ENCODE measurements at regions not wholly inside any gene's neighbourhood (a gene's known extent, or its start where the extent isn't known, plus 50 kb on each side); places are given as distances from the start of the nearest gene placed in this dataset.

DNA sequence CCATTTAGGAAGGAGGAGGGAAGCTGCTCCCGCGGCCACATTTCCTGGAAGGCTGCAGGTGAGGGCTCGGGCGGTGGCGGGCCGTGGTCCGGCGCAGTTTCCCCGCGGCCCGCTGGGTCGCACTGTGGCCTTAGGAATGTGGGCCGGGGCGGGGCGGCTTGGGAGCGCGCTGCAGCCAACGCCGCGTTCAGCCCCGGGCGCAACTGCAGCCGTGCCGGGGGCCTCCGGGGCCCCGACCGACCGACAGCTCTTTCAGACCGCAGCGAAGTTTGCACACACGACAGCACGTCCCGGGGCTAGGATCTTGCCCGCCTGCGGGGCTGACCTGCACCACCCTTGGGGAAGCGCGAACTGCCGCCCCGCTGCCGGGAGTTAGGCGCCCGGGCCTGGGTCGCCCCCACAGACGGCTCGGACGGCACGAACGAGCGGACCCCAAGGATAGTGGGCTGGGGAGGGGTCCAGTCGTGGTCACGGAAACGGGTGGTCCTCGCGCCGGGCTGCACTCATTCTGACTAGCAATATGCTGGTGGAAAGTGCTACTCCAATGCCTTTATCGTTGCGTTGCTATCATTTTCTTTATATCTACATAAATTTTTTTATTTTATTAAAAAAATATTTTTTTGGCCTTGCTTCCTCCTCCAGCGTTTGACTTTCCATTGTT lies 69.9 kb upstream of the DLX2 start:
- ChIA-PET POLR2A (interaction anchor here (0.7 to 5.9 kb wide), 22 partner anchors 12 to 1184 kb away, joined by 3 to 65 read pairs (median 4); no protein-coding TSS in a partner anchor), CTCF (interaction anchor here (0.5 to 8.1 kb wide), 41 partner anchors 8 to 540 kb away, joined by 3 to 148 read pairs (median 4); no protein-coding TSS in a partner anchor)
- no peaks in the 10 kb centered on the region for H3K9me3 Mint-ChIP-seq (ENCODE audit: unreplicated experiment)
- H3K4me3 Mint-ChIP-seq (ENCODE audit: unreplicated experiment) = peak overlapping the region; percentile 66
- intact Hi-C loops (cut with micrococcal nuclease) = loop anchor here (1.0 to 5.0 kb wide), 6 partner anchors 35 to 540 kb away; partner anchors contain the start of gene ITGA6
- TSS peak; percentile 50 for BruUV-seq (replicated peaks)
- no peaks in the 10 kb centered on the region for H3K4me1 Mint-ChIP-seq (ENCODE audit: insufficient read depth, unreplicated experiment)
- peak; percentile 93 for TF ChIP-seq CTCF (IDR thresholded peaks at IDR 0.05; ENCODE audit: unreplicated experiment)
- no peaks in the 10 kb centered on the region for H3K27me3 Mint-ChIP-seq (ENCODE audit: insufficient read depth, unreplicated experiment)
- peak; percentile 74 for DNase-seq (ENCODE audit: unreplicated experiment)
- no peak overlapping the region for H3K27ac Mint-ChIP-seq (ENCODE audit: low read depth, unreplicated experiment)
- no peaks in the 10 kb centered on the region for H3K36me3 Mint-ChIP-seq (ENCODE audit: insufficient read depth, unreplicated experiment)

DNA sequence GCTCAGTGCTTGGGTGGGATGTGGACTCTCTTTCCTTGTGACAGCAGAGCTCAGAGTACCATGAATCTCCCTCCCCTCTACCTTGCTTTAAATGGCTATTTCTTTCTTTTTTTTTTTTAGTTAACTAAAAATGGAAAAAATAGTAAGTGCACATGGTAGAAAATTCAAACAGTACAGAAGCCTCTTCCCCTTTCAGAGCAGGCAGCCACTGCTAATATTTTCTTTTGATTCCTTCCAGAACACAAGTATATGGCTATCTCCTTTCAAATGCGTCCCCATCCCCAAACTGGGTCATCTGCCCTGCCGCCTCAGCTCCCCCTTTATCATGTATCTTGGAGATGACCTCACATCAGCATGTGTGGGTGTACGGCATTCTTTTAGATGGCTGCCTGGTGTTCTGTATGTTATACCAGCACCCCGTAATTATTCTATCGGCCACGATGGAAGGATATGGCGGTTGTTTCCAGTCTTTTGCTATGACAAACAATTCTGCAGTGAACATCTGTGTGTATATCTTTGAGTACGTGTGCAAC lies 70.5 kb upstream of the DLX2 start:
- intact Hi-C loops (cut with micrococcal nuclease) = loop anchor here (5.0 kb wide), 2 partner anchors 34 to 539 kb away; no protein-coding TSS in a partner anchor
- CTCF ChIA-PET = interaction anchor here (0.6 to 8.1 kb wide), 36 partner anchors 8 to 537 kb away, joined by 3 to 148 read pairs (median 3); no protein-coding TSS in a partner anchor
- Mint-ChIP-seq H3K9me3 (ENCODE audit: unreplicated experiment) (no peaks in the 10 kb centered on the region), H3K4me3 (ENCODE audit: unreplicated experiment) (peak overlapping the region; percentile 66), H3K36me3 (ENCODE audit: insufficient read depth, unreplicated experiment) (no peaks in the 10 kb centered on the region), H3K27ac (ENCODE audit: low read depth, unreplicated experiment) (no peak overlapping the region), H3K27me3 (ENCODE audit: insufficient read depth, unreplicated experiment) (no peaks in the 10 kb centered on the region), H3K4me1 (ENCODE audit: insufficient read depth, unreplicated experiment) (peaks cover 4% of the 10 kb centered on the region)
- no TSS peak for BruUV-seq (replicated peaks)
- no peak for DNase-seq (ENCODE audit: unreplicated experiment)
- POLR2A ChIA-PET = interaction anchor here (0.7 to 5.9 kb wide), 14 partner anchors 22 to 1183 kb away, joined by 3 to 65 read pairs (median 6); no protein-coding TSS in a partner anchor
- TF ChIP-seq CTCF (IDR thresholded peaks at IDR 0.05; ENCODE audit: unreplicated experiment) = no peak

GRCh38 chr2:172177581-172177980 lies 74.9 kb upstream of the DLX2 start:
- no peaks in the 10 kb centered on the region for H3K27me3 Mint-ChIP-seq (ENCODE audit: insufficient read depth, unreplicated experiment)
- BruUV-seq (replicated peaks) = no TSS peak
- intact Hi-C loops (cut with micrococcal nuclease) = no loop called here
- POLR2A ChIA-PET = interaction anchor here (0.5 to 6.5 kb wide), 9 partner anchors 18 to 910 kb away, joined by 3 to 75 read pairs (median 12); no protein-coding TSS in a partner anchor
- no peak for TF ChIP-seq CTCF (IDR thresholded peaks at IDR 0.05; ENCODE audit: unreplicated experiment)
- H3K4me3 Mint-ChIP-seq (ENCODE audit: unreplicated experiment) = no peak overlapping the region
- DNase-seq (ENCODE audit: unreplicated experiment) = no peak
- H3K9me3 Mint-ChIP-seq (ENCODE audit: unreplicated experiment) = no peaks in the 10 kb centered on the region
- H3K36me3 Mint-ChIP-seq (ENCODE audit: insufficient read depth, unreplicated experiment) = no peaks in the 10 kb centered on the region
- CTCF ChIA-PET = interaction anchor here (0.5 to 3.0 kb wide), 12 partner anchors 17 to 485 kb away, joined by 3 to 18 read pairs (median 4); no protein-coding TSS in a partner anchor
- no peak overlapping the region for H3K27ac Mint-ChIP-seq (ENCODE audit: low read depth, unreplicated experiment)
- peaks cover 22% of the 10 kb centered on the region for H3K4me1 Mint-ChIP-seq (ENCODE audit: insufficient read depth, unreplicated experiment)

- ChIA-PET POLR2A (interaction anchor here (0.9 to 6.5 kb wide), 10 partner anchors 18 to 283 kb away, joined by 3 to 75 read pairs (median 9); partner anchors contain the start of gene ITGA6), CTCF (interaction anchor here (0.5 to 3.0 kb wide), 12 partner anchors 10 to 485 kb away, joined by 3 to 18 read pairs (median 4); no protein-coding TSS in a partner anchor)
- H3K27ac Mint-ChIP-seq (ENCODE audit: low read depth, unreplicated experiment) = peak overlapping the region; percentile 42
- H3K9me3 Mint-ChIP-seq (ENCODE audit: unreplicated experiment) = no peaks in the 10 kb centered on the region
- BruUV-seq (replicated peaks) = no TSS peak
- H3K27me3 Mint-ChIP-seq (ENCODE audit: insufficient read depth, unreplicated experiment) = no peaks in the 10 kb centered on the region
- DNase-seq (ENCODE audit: unreplicated experiment) = peak; percentile 47
- no peak for TF ChIP-seq CTCF (IDR thresholded peaks at IDR 0.05; ENCODE audit: unreplicated experiment)
- no peak overlapping the region for H3K4me3 Mint-ChIP-seq (ENCODE audit: unreplicated experiment)
- H3K36me3 Mint-ChIP-seq (ENCODE audit: insufficient read depth, unreplicated experiment) = no peaks in the 10 kb centered on the region
- H3K4me1 Mint-ChIP-seq (ENCODE audit: insufficient read depth, unreplicated experiment) = peaks cover 23% of the 10 kb centered on the region
- intact Hi-C loops (cut with micrococcal nuclease) = no loop called here
Observed at GRCh38 chr2:172177996-172178395, 75.3 kb upstream of the DLX2 start.

Measured in MCF 10A (cell line).